Nephron progenitor cell (in vitro differentiated cells): ENCODE measurements at regions not wholly inside any gene's neighbourhood (a gene's known extent, or its start where the extent isn't known, plus 50 kb on each side); places are given as distances from the start of the nearest gene placed in this dataset.

Experiments
- DNase-seq: peaks from one replicate; pipeline ENCODE4 v3.0.0; 2021
- H3K27ac Mint-ChIP-seq: 2 replicates; pipeline ENCODE4 v1.8.0; 2021; ENCODE audit warnings: mild to moderate bottlenecking, moderate library complexity, mixed read lengths
- H3K27me3 Mint-ChIP-seq: 2 replicates; pipeline ENCODE4 v1.8.0; 2021; ENCODE audit warnings: mild to moderate bottlenecking, low read depth, mixed read lengths; ENCODE audit not compliant: poor library complexity
- H3K36me3 Mint-ChIP-seq: 2 replicates; pipeline ENCODE4 v1.8.0; 2021; ENCODE audit warnings: low read depth, mixed read lengths
- H3K4me1 Mint-ChIP-seq: 2 replicates; pipeline ENCODE4 v1.8.0; 2021; ENCODE audit warnings: mixed read lengths
- H3K4me3 Mint-ChIP-seq: 2 replicates; pipeline ENCODE4 v1.8.0; 2021; ENCODE audit warnings: mild to moderate bottlenecking, moderate library complexity, mixed read lengths
- H3K9me3 Mint-ChIP-seq: 2 replicates; pipeline ENCODE4 v1.8.0; 2021; ENCODE audit warnings: mild to moderate bottlenecking, moderate library complexity, mixed read lengths
- CTCF ChIP-seq: fragments of 200-600 bp; sonication (generic); IDR thresholded peaks from 2 replicates; pipeline ENCODE4 v1.5.0; 2021; ENCODE audit warnings: antibody characterized with exemption

DNA sequence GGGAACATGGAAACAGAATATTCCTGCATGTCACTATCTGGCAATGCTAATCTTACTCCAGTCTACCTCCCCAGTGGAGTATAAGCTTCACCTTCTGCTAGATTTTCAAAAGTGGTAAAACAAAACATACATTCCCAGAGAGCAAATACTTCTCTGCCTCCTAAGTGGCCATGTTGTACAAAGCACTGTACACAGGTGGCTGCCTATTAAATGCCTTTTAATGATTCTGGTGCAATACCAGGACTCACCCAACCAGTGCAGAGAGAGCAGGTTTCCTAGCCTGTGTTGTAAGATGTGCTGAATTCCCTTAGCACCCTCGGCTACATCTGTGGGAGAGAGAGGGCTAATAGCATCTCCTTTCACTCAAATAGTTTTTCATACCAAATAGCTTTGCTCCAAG lies 684.3 kb upstream of the NRP1 start:
- no peak overlapping the region for H3K4me3 Mint-ChIP-seq
- TF ChIP-seq CTCF: no peak

DNA sequence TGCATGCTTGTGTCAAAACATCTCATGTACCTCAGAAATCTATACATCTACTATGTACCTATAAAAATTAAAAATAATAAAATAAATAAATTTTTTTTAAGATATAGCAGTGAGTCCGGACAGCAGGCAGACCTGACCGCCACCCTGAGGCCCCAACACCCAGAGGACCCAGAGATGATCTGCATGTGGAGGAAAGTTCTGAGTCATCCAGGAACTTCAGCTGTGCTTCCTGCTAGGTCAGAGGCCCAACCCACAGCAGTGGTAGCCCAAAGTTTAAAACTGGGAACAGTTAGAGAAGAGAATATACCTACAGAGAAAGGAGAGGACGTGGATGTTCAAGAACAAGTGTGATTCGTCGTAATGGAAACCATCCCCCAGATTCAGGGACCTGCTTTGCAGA lies 683.7 kb upstream of the NRP1 start:
- Mint-ChIP-seq H3K27ac (no peak overlapping the region), H3K27me3 (peaks cover 12% of the 10 kb centered on the region), H3K4me1 (peaks cover 11% of the 10 kb centered on the region), H3K36me3 (peaks cover under 1% of the 10 kb centered on the region), H3K4me3 (no peak overlapping the region), H3K9me3 (no peaks in the 10 kb centered on the region)
- TF ChIP-seq CTCF: no peak
- DNase-seq: no peak

More for the DNA sequence above, 684.3 kb upstream of the NRP1 start:
- Mint-ChIP-seq H3K4me1 (peaks cover 8% of the 10 kb centered on the region), H3K36me3 (no peaks in the 10 kb centered on the region), H3K27ac (no peak overlapping the region), H3K9me3 (no peaks in the 10 kb centered on the region), H3K27me3 (peaks cover 5% of the 10 kb centered on the region)
- no peak for DNase-seq

DNA sequence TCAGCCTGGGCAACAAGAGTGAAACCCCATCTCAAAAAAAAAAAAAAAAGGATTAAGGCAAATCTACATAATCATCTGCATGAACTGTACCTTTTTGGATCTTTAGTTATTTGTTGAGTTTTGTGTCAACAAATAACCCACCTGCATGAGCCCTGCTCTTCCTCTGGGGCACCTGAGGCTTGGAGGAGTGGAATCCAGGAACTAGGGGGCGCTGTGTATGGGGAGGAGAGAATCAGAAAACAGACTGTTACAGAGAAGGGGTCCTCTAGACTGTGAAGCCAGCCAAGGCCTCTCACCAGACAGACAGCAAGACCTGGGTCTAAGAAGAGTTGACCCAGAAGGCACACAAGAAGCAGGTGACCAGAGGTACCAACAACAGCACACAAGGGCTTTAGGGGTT lies 682.8 kb upstream of the NRP1 start:
- Mint-ChIP-seq H3K27me3 (peaks cover 13% of the 10 kb centered on the region), H3K4me1 (peaks cover 14% of the 10 kb centered on the region), H3K4me3 (no peak overlapping the region), H3K27ac (no peak overlapping the region), H3K9me3 (no peaks in the 10 kb centered on the region), H3K36me3 (peaks cover 4% of the 10 kb centered on the region)
- no peak for DNase-seq
- TF ChIP-seq CTCF: no peak

- Mint-ChIP-seq H3K9me3 (no peaks in the 10 kb centered on the region), H3K36me3 (peaks cover 4% of the 10 kb centered on the region), H3K27me3 (peaks cover 13% of the 10 kb centered on the region), H3K27ac (no peak overlapping the region), H3K4me3 (no peak overlapping the region), H3K4me1 (peaks cover 14% of the 10 kb centered on the region)
- TF ChIP-seq CTCF: no peak
- DNase-seq: no peak
Measured at GRCh38 chr10:34016576-34016975, 682.1 kb upstream of the NRP1 start.

DNA sequence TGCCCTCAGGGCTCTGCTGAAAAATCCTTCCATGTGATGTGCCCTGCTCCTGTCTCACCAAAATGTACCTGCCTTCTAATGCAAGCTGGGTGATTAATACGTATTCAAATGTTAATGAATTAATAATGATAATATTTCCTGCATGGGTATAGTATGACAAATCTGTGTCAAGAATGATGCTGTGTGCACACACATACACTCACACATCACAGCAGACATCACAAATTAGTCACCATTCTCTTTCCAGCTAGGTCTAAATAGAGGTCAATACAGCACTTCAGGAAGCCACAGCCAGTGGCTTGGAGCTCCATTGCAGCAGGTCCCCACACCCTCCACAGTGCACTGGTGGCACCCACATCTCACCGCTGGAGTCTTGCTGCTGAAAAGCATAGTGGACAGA lies 681.2 kb upstream of the NRP1 start:
- no peak overlapping the region for H3K4me3 Mint-ChIP-seq
- no peak for TF ChIP-seq CTCF
- H3K4me1 Mint-ChIP-seq: peaks cover 14% of the 10 kb centered on the region
- DNase-seq: no peak
- no peak overlapping the region for H3K27ac Mint-ChIP-seq
- H3K27me3 Mint-ChIP-seq: peaks cover 9% of the 10 kb centered on the region
- H3K36me3 Mint-ChIP-seq: peaks cover 4% of the 10 kb centered on the region
- peaks cover 7% of the 10 kb centered on the region for H3K9me3 Mint-ChIP-seq

DNA sequence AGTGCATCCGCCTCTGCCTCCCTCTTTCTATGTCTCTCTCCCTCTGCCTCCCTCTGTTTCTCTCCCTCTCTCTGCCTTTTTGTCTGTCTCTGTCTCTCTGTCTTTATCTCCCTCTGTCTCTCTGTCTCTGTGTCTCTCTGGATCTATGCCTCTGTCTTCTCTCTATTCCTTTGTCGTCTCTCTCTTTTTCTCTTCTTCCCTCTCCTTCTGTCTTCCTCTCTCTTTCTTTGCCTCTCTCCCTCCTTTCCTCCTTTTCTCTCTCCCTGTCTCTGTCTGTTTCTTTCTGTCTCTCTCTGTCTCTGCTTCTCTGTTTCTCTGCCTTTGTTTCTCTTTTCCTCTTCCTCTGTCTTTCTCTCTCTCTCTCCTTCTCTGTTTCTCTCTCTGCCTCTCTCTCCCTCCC lies 678.8 kb upstream of the NRP1 start:
- no peak overlapping the region for H3K4me3 Mint-ChIP-seq
- peaks cover 8% of the 10 kb centered on the region for H3K9me3 Mint-ChIP-seq
- H3K27me3 Mint-ChIP-seq: peaks cover 9% of the 10 kb centered on the region
- H3K27ac Mint-ChIP-seq: no peak overlapping the region
- TF ChIP-seq CTCF: no peak
- no peak for DNase-seq
- H3K36me3 Mint-ChIP-seq: peaks cover 4% of the 10 kb centered on the region
- peaks cover 14% of the 10 kb centered on the region for H3K4me1 Mint-ChIP-seq
